Upper lobe of left lung (tissue), 4 donors: ENCODE measurements at regions not wholly inside any gene's neighbourhood (a gene's known extent, or its start where the extent isn't known, plus 50 kb on each side); places are given as distances from the start of the nearest gene placed in this dataset.

Source experiments
- EP300 ChIP-seq, 4 donors: sonication (generic); formaldehyde crosslinking; IDR thresholded peaks; one replicate each; pipeline ENCODE4 v1.5.1; 2017; ENCODE audit warnings: antibody characterized with exemption in 4 of 4, control low read depth in 2 of 4
- POLR2A ChIP-seq, 4 donors: fragments of 450-650 bp; IDR thresholded peaks; one replicate each; pipeline ENCODE4 v1.5.1; 2016 to 2017; ENCODE audit warnings: antibody characterized with exemption in 4 of 4, mild to moderate bottlenecking in 2 of 4
- TF ChIP-seq, protein P1 (sequence below), 6 experiments: fragments of 450-650 bp in 4 of 6; fragments of 200-600 bp in 2 of 6; sonication (generic) in 2 of 6; IDR thresholded peaks; one replicate each; pipeline ENCODE4 v1.5.1; 2016 to 2019; ENCODE audit warnings: antibody characterized with exemption in 6 of 6

DNA sequence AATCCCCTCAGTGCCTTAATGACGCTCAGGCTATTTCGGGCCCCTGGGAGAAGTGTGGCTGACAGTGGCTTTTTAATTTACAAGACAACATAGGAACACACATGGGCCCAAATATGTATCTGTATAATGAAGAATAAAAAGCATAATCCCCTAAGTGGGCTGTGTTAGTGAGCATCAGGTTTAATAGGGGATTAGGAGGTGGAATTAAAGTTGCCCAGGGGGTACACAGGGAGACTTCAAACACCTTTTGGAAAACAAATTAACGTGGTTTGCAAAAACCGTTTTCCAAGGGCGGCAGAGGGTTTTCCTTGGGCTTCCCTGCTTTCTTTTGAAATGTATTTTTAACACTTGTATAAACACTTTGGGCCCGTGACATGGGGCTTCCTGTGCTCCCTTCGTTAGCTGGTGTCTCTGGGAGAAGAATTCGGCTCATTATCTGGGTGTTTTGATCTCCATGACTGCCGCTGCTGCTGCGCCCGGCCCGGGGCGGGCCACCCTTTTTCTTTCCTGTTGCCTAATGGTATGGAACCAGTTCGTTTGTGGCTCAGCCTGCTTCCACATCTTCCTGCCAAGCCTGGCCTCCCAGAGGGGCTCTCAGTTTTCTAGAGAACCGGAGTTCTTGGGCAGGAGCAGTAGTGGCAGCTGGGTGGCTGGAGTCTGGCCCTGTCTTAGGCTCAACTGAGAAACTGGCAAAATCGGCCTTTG, 173.0 kb downstream of the MACROH2A1 start:
- TF ChIP-seq, protein P1, sequence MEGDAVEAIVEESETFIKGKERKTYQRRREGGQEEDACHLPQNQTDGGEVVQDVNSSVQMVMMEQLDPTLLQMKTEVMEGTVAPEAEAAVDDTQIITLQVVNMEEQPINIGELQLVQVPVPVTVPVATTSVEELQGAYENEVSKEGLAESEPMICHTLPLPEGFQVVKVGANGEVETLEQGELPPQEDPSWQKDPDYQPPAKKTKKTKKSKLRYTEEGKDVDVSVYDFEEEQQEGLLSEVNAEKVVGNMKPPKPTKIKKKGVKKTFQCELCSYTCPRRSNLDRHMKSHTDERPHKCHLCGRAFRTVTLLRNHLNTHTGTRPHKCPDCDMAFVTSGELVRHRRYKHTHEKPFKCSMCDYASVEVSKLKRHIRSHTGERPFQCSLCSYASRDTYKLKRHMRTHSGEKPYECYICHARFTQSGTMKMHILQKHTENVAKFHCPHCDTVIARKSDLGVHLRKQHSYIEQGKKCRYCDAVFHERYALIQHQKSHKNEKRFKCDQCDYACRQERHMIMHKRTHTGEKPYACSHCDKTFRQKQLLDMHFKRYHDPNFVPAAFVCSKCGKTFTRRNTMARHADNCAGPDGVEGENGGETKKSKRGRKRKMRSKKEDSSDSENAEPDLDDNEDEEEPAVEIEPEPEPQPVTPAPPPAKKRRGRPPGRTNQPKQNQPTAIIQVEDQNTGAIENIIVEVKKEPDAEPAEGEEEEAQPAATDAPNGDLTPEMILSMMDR (IDR thresholded peaks at IDR 0.05) = no peak
- TF ChIP-seq POLR2A (IDR thresholded peaks at IDR 0.05) (no peak), EP300 (IDR thresholded peaks at IDR 0.05) (no peak)
